IMR-90 (cell line): ENCODE measurements at regions not wholly inside any gene's neighbourhood (a gene's known extent, or its start where the extent isn't known, plus 50 kb on each side); places are given as distances from the start of the nearest gene placed in this dataset.

Experiments used
- CTCF ChIP-seq: conservative IDR thresholded peaks from 2 replicates; pipeline ENCODE4 v1.5.1; 2012; ENCODE audit warnings: mild to moderate bottlenecking, low read depth, low read length, improper control_type of control experiment
- MAZ ChIP-seq: IDR thresholded peaks from 2 replicates; pipeline ENCODE4 v1.6.1; 2012; ENCODE audit warnings: low read depth, mild to moderate bottlenecking, low read length, improper control_type of control experiment, moderate library complexity, borderline replicate concordance
- POLR2A ChIP-seq: IDR thresholded peaks from 2 replicates; pipeline ENCODE4 v1.6.1; 2012; ENCODE audit warnings: mild to moderate bottlenecking, low read depth, low read length

- TF ChIP-seq CTCF (no peak), MAZ (no peak), POLR2A (no peak)
Observed at GRCh38 chrX:42619068-42619467, 158.9 kb downstream of the PPP1R2C start.
